OCI-LY3 (cell line): ENCODE measurements at regions not wholly inside any gene's neighbourhood (a gene's known extent, or its start where the extent isn't known, plus 50 kb on each side); places are given as distances from the start of the nearest gene placed in this dataset.

ENCODE experiments used
- EZH2phosphoT487 ChIP-seq: fragments of 200-600 bp; shearing (Covaris generic); IDR thresholded peaks from 2 replicates; pipeline ENCODE4 v1.6.1; 2018; ENCODE audit warnings: antibody characterized with exemption, mixed run types, low read depth
- TF ChIP-seq, protein P1 (sequence below): fragments of 200-600, 300-600 bp; sonication (generic); IDR thresholded peaks from 2 replicates; pipeline ENCODE4 v1.5.1; 2014; ENCODE audit warnings: antibody characterized with exemption, low read length, low read depth

DNA sequence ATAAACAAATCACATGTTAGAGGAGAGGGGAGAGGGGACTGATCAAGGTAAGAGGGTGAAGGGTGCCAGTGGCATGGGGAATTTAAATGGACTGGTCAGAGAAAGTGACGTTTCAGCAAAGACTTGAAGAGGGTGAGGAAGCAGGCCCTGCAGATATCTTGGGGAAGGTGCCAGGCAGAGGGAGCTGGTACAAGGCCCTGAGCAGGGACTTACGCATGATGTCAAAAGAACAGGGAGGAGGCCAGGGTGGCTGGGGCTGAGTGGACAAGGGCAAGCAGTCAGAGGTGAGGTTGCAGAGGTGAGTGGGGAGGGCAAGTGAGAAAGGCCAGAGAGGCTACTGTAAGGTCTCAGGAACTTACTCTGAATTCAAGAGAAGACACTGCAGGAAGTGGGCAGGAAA is 53.3 kb upstream of the RMP24 start:
- TF ChIP-seq, protein P1, sequence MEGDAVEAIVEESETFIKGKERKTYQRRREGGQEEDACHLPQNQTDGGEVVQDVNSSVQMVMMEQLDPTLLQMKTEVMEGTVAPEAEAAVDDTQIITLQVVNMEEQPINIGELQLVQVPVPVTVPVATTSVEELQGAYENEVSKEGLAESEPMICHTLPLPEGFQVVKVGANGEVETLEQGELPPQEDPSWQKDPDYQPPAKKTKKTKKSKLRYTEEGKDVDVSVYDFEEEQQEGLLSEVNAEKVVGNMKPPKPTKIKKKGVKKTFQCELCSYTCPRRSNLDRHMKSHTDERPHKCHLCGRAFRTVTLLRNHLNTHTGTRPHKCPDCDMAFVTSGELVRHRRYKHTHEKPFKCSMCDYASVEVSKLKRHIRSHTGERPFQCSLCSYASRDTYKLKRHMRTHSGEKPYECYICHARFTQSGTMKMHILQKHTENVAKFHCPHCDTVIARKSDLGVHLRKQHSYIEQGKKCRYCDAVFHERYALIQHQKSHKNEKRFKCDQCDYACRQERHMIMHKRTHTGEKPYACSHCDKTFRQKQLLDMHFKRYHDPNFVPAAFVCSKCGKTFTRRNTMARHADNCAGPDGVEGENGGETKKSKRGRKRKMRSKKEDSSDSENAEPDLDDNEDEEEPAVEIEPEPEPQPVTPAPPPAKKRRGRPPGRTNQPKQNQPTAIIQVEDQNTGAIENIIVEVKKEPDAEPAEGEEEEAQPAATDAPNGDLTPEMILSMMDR = no peak
- no peak for TF ChIP-seq EZH2phosphoT487
